GM21786 (cell line): ENCODE measurements at regions not wholly inside any gene's neighbourhood (a gene's known extent, or its start where the extent isn't known, plus 50 kb on each side); places are given as distances from the start of the nearest gene placed in this dataset.
A peak's percentile ranks its signal among the peaks of the same experiment; 100 is the strongest.

Experiments used
- ATAC-seq: cut with Tn5 transposase; IDR thresholded peaks from one replicate; pipeline ENCODE4 v1.9.1; 2021; ENCODE audit not compliant: unreplicated experiment

- ATAC-seq: no peak
These were observed 318.5 kb upstream of the CWC22 start for GRCh38 chr2:180325416-180326120.

- ATAC-seq: no peak
These were observed 317.1 kb upstream of the CWC22 start for GRCh38 chr2:180324182-180324581.

GRCh38 chr2:180322781-180323180 lies 315.7 kb upstream of the CWC22 start:
- no peak for ATAC-seq

GRCh38 chr2:180319586-180320405 lies 312.7 kb upstream of the CWC22 start:
- ATAC-seq: peak; percentile 96

DNA sequence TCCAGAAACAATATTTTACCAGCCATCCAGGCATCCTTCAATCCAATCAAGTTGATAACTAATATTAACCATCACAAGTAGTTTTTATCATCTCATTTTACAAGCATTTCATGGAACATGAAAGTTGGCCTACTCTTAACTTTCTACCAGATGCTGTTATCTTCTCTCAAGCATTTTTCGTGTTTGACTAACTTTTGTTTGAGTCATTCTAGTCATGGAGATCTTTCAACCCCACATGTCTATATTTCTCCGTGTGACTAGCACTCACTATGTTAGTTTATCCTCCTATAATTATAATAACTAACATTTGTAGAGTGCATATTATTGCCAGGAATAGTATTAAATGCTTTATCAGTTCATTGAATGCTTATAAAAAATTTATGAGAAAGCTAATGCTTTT lies 307.0 kb upstream of the CWC22 start:
- no peak for ATAC-seq

- no peak for ATAC-seq
These were observed 305.4 kb upstream of the CWC22 start for GRCh38 chr2:180312542-180312941.

GRCh38 chr2:180307096-180307495 lies 300.0 kb upstream of the CWC22 start:
- no peak for ATAC-seq

DNA sequence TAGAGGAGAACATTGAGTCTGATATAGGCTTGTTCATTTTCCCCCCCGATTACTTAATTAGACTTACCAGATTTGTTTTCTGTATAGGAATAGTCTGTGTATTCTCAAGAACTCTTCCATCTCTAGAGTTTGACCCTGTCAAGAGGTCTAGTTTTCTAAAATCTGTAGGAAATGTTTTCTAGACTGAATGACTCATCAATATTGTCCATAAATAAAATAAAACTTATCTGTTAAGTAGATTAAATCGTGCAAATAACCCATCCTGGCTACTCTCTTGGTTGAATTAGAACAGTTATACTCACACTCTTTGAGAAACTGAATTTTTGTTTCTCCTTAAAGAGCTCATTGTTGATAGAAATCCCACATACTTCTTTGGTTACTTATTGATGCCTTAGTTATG lies 299.2 kb upstream of the CWC22 start:
- ATAC-seq: no peak

- no peak for ATAC-seq
These were observed 284.7 kb upstream of the CWC22 start for GRCh38 chr2:180291552-180292421.

- ATAC-seq: no peak
These were observed 284.0 kb upstream of the CWC22 start for GRCh38 chr2:180291060-180291459.

DNA sequence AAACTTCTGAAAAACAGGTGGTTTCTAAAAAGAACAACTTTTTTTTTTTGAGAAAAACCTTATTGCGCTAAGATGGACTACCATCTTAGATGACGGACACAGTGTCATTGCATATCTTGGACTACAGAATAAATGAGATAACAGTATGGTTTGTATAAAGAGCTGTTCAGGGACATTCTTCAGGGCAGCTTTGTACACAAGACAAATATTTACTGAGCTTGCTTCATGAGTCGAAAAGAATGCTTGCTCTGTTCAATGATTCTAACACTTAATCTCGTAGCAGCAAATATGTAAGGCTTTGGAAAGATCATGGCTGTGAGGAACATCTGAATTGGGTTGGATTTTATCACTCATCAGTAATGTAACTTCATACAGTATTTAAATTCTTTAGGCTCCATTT lies 282.5 kb upstream of the CWC22 start:
- ATAC-seq: no peak

GRCh38 chr2:180279581-180279980 lies 272.5 kb upstream of the CWC22 start:
- no peak for ATAC-seq

- no peak for ATAC-seq
These were observed 269.6 kb upstream of the CWC22 start for GRCh38 chr2:180276733-180277132.

DNA sequence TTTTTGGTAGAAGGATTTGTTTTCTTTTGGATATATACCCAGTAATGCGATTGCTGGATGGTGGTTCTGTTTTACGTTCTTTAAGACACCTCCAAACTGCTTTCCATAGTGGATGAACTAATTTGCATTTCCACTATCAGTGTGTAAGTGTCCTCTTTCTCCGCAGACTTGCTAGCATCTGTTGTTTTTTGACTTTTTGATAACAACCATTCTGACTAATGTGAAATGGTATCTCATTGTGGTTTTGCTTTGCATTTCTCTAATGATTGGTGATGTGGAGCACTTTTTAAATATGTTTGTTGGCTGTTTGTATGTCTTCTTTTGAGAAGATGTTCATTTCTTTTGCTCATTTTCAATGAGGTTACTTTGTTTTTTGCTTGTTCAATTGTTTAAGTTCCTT lies 260.9 kb upstream of the CWC22 start:
- ATAC-seq: no peak

DNA sequence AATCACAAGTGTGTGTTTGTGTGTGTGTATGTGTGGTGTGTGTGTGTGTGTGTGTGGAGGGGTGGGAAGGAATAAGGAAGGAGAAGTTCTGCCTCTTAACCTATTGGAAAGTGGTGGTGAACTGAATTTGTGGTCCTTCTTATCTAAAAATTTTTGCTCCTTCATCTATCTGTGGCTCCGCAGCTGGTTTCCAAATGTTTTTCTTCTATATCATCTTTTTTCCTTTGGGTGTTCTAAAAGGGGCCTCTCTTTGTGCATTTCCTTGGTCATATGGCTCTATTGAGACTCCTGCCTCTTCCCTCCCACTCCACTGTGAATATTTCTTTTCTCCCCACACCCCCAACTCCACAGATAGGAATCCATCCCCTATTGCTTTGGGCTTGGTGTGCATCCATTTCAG lies 254.9 kb upstream of the CWC22 start:
- no peak for ATAC-seq

- no peak for ATAC-seq
These were observed 251.5 kb upstream of the CWC22 start for GRCh38 chr2:180258579-180258978.

DNA sequence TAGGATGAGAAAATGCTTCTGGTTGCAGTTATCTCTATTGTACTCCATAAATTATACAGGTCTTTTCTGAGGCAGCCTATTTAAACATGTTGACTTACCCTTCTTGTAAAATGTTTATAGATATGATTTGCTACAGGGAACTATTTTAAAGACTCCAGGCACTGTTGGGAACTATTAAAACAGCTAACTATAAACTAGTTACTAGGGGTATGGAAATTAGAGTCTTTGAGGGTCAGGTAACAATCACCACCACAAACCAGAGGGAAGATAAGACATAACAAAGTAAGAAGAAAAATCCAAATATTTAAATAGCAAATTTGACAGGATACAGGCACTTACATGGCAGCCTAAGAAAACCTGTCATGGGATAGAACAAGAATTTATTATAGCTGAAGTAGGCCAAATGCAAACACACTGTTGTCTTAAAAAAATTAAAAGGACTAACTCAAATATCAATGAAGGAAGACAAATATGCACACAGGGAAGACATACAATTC lies 251.0 kb upstream of the CWC22 start:
- ATAC-seq: no peak

DNA sequence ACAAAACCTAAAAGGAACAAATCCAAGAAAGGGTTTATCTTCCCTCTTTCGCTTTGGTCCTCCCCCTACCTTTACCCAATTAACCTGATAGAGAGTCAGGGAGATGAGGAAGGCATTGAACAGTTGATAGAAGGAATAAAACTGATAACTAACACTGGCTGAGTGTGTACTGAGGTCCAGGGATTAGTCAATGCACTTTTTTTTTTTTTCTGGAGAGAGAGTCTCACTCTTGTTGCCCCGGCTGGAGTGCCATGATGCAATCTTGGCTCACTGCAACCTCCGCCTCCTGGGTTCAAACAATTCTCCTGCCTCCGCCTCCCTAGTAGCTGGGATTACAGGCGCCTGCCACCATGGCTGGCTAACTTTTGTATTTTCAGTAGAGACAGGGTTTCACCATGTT lies 250.2 kb upstream of the CWC22 start:
- no peak for ATAC-seq

DNA sequence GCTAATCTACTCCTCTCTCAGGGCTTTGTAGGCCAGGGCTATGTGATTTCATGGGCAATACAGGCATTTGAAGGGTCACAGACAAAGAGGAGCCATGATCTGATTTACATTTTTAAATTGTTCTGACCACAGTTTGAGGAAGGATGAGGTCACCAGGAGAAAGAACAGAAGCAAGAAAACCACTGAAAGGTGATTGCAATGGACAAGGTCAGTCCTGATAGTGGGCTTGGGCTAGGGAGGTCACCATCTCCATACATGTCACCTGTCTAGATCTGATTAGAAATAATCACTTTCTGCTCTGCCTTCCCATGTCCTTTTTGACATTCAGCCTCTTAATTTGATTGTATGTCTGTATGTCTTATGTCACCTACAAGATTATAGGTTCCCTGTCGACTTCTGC lies 248.9 kb upstream of the CWC22 start:
- no peak for ATAC-seq

GRCh38 chr2:180254872-180255271 lies 247.8 kb upstream of the CWC22 start:
- ATAC-seq: no peak

DNA sequence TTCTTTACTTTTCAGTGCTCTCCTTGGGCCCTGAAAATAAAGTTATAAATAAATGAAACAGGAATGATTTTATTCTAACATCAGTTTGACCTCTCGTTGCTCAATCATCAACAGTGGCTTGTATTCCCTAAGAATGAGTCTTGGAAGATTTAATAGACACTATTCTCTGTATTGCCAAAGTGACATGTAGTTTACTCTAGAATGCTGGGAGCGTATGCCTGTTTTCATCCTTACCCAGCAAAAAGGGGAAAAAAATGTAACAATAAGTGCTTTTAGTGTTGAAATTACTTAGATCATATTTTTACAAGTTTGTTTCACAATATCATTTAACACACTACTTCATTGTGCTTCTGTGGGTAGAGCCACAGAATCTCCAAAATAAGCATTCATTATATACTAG lies 240.6 kb upstream of the CWC22 start:
- no peak for ATAC-seq
